ENCODE measurements at regions not wholly inside any gene's neighbourhood (a gene's known extent, or its start where the extent isn't known, plus 50 kb on each side); places are given as distances from the start of the nearest gene placed in this dataset.

GRCh38 chr2:105645031-105645937, 99.4 kb upstream of the NCK2 start:
- POLR2A ChIA-PET (ENCODE audit: unreplicated experiment) = interaction anchor here (0.5 kb wide), 1 partner anchor 69 kb away, joined by 6 read pairs; no protein-coding TSS in a partner anchor

GRCh38 chr2:105644174-105644980, 100.3 kb upstream of the NCK2 start:
- intact Hi-C loops (cut with micrococcal nuclease) = loop anchor here (2.0 kb wide), 2 partner anchors 68 kb away; no protein-coding TSS in a partner anchor
- Histone ChIP-seq H3K27ac (ENCODE audit: low read length) (peak overlapping the region; percentile 27), H3K9me2 (replicated peaks; ENCODE audit: low read length) (no peaks in the 10 kb centered on the region), H3K27me3 (ENCODE audit: low read length) (no peaks in the 10 kb centered on the region), H4K20me1 (ENCODE audit: low read length) (no peaks in the 10 kb centered on the region), H3K9me3 (ENCODE audit: low read length) (no peaks in the 10 kb centered on the region), H2AFZ (ENCODE audit: low read length) (peak overlapping the region; percentile 80), H3K36me3 (ENCODE audit: low read depth, low read length) (no peaks in the 10 kb centered on the region), H3K79me2 (ENCODE audit: low read length) (no peaks in the 10 kb centered on the region), H3K4me3 (ENCODE audit: low read length) (peak overlapping the region; percentile 59), H3F3A (ENCODE audit: low read length, unreplicated experiment) (no peaks in the 10 kb centered on the region), H3K9ac (ENCODE audit: low read length) (0 out of 2 replicates have a peak overlapping the region, but pooled peaks have one; percentile 6), H3K4me2 (ENCODE audit: low read length) (peak overlapping the region; percentile 81), H3K4me1 (ENCODE audit: insufficient read depth, low read length) (peaks cover 35% of the 10 kb centered on the region)
- POLR2A ChIA-PET (ENCODE audit: unreplicated experiment) = no interaction called here
- BruUV-seq (replicated peaks) = no TSS peak
- CTCF ChIA-PET = no interaction called here
- no peak for TF ChIP-seq EZH2 (IDR thresholded peaks at IDR 0.05; ENCODE audit: low read length, unreplicated experiment)
- no peak for TF ChIP-seq EZH2phosphoT487 (IDR thresholded peaks at IDR 0.05; ENCODE audit: borderline replicate concordance, low read length)
- no peak for TF ChIP-seq CTCF (conservative IDR thresholded peaks at IDR 0.05; ENCODE audit: low read depth, low read length)
- DNase-seq = peak; percentile 55
- peak; percentile 78 for ATAC-seq

More at GRCh38 chr2:105645031-105645937, 99.4 kb upstream of the NCK2 start:
- TF ChIP-seq EZH2 (IDR thresholded peaks at IDR 0.05; ENCODE audit: low read length, unreplicated experiment) = no peak
- no peak for TF ChIP-seq EZH2phosphoT487 (IDR thresholded peaks at IDR 0.05; ENCODE audit: borderline replicate concordance, low read length)
- TF ChIP-seq CTCF (conservative IDR thresholded peaks at IDR 0.05; ENCODE audit: low read depth, low read length) = no peak
- Histone ChIP-seq H3K27me3 (ENCODE audit: low read length) (no peaks in the 10 kb centered on the region), H3K4me3 (ENCODE audit: low read length) (no peak overlapping the region), H2AFZ (ENCODE audit: low read length) (no peak overlapping the region), H3F3A (ENCODE audit: low read length, unreplicated experiment) (no peaks in the 10 kb centered on the region), H3K36me3 (ENCODE audit: low read depth, low read length) (no peaks in the 10 kb centered on the region), H3K4me2 (ENCODE audit: low read length) (peak overlapping the region; percentile 81), H3K27ac (ENCODE audit: low read length) (no peak overlapping the region), H4K20me1 (ENCODE audit: low read length) (no peaks in the 10 kb centered on the region), H3K79me2 (ENCODE audit: low read length) (no peaks in the 10 kb centered on the region), H3K9ac (ENCODE audit: low read length) (no peak overlapping the region), H3K9me2 (replicated peaks; ENCODE audit: low read length) (no peaks in the 10 kb centered on the region), H3K4me1 (ENCODE audit: insufficient read depth, low read length) (peaks cover 38% of the 10 kb centered on the region), H3K9me3 (ENCODE audit: low read length) (no peaks in the 10 kb centered on the region)
- BruUV-seq (replicated peaks) = no TSS peak
- intact Hi-C loops (cut with micrococcal nuclease) = loop anchor here (2.0 kb wide), 2 partner anchors 68 kb away; no protein-coding TSS in a partner anchor
- DNase-seq = peak; percentile 59
- no peak for ATAC-seq
- CTCF ChIA-PET = no interaction called here

Data from PC-3 (cell line).